Endothelial cell of umbilical vein (primary cell): ENCODE measurements at regions not wholly inside any gene's neighbourhood (a gene's known extent, or its start where the extent isn't known, plus 50 kb on each side); places are given as distances from the start of the nearest gene placed in this dataset.

Source experiments
- EZH2 ChIP-seq: IDR thresholded peaks from 2 replicates; pipeline ENCODE4 v1.6.1; 2012; ENCODE audit warnings: borderline replicate concordance, low read depth, mild to moderate bottlenecking, moderate library complexity, low read length, inconsistent platforms; ENCODE audit not compliant: severe bottlenecking
- JUN ChIP-seq: IDR thresholded peaks from 2 replicates; pipeline ENCODE4 v1.6.1; 2011; ENCODE audit warnings: borderline replicate concordance, low read depth; ENCODE audit not compliant: insufficient read length, insufficient read depth
- MYC ChIP-seq: IDR thresholded peaks from one replicate; pipeline ENCODE4 v1.6.1; 2011; ENCODE audit warnings: mild to moderate bottlenecking, low read depth, low read length
- POLR2A ChIP-seq: IDR thresholded peaks from 2 replicates; pipeline ENCODE4 v1.6.1; 2012; ENCODE audit warnings: low read depth, mild to moderate bottlenecking, control low read depth, low read length
- POLR2AphosphoS5 ChIP-seq: IDR thresholded peaks from 2 replicates; pipeline ENCODE4 v1.6.1; 2012; ENCODE audit warnings: low read depth, mild to moderate bottlenecking, control low read depth, low read length, moderate library complexity; ENCODE audit not compliant: insufficient read depth
- TF ChIP-seq, protein P1 (sequence below), 2 donors: IDR thresholded peaks; 1 replicate in 1 of 2; 2 replicates in 1 of 2; pipeline ENCODE4 v1.5.1; 2011; ENCODE audit warnings: low read length in 2 of 2, mild to moderate bottlenecking in 2 of 2, moderate library complexity in 2 of 2, control low read depth in 1 of 2, inconsistent platforms in 1 of 2, low read depth in 1 of 2; ENCODE audit not compliant: insufficient read depth in 1 of 2; ENCODE audit errors: extremely low read depth in 1 of 2

DNA sequence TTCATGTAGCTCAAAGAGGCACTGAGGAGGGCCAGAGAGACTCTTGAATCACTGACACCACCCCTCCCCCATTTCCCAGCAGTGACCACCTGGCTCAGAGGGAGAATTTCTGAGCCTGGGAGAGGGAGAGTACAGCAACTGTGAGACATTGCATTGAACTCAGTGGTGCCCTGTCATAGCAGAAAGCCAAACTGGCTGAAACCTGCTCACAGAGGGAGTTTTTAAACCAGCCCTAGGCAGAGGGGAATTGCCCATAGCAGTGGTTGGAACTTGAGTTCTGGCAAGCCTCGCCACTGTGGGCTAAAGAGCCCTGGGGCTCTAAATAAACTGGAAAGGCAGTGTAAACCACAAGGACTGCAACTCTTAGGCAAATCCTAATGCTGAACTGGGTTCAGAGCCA lies 243.1 kb downstream of the ADCYAP1 start:
- TF ChIP-seq, protein P1, sequence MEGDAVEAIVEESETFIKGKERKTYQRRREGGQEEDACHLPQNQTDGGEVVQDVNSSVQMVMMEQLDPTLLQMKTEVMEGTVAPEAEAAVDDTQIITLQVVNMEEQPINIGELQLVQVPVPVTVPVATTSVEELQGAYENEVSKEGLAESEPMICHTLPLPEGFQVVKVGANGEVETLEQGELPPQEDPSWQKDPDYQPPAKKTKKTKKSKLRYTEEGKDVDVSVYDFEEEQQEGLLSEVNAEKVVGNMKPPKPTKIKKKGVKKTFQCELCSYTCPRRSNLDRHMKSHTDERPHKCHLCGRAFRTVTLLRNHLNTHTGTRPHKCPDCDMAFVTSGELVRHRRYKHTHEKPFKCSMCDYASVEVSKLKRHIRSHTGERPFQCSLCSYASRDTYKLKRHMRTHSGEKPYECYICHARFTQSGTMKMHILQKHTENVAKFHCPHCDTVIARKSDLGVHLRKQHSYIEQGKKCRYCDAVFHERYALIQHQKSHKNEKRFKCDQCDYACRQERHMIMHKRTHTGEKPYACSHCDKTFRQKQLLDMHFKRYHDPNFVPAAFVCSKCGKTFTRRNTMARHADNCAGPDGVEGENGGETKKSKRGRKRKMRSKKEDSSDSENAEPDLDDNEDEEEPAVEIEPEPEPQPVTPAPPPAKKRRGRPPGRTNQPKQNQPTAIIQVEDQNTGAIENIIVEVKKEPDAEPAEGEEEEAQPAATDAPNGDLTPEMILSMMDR (IDR thresholded peaks at IDR 0.05; ENCODE audit: extremely low read depth in 1 of 2, insufficient read depth in 1 of 2, low read depth in 1 of 2, low read length in 2 of 2), result no peak
- TF ChIP-seq POLR2A (no peak), POLR2AphosphoS5 (no peak), JUN (no peak), EZH2 (no peak), MYC (no peak)
